ENCODE measurements at regions not wholly inside any gene's neighbourhood (a gene's known extent, or its start where the extent isn't known, plus 50 kb on each side); places are given as distances from the start of the nearest gene placed in this dataset.

DNA sequence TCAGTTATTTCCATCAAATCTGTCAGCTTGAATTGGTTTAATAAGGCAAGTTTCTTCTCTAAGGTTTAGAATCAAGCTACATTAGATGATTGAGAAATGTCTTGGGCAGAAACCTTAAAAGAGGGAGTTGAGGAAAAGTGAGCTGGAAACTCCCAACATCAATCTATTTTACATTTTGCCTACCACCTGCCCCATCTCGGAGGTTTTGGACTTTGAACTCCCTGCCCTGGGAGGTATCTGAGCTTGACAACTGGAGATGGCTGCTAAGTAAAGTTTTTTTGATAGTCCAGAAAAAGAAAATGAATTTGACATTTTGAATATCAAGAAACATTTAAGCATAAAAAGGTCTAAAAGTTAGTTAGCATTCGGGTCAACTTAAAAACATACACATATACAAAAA is 234.2 kb downstream of the NFKBIZ start:
- Histone ChIP-seq H3K27me3 (ENCODE audit: control insufficient read depth in 3 of 3, insufficient read depth in 3 of 3, low read length in 2 of 3) (no peaks in the 10 kb centered on the region), H3K36me3 (ENCODE audit: control insufficient read depth in 4 of 4, insufficient read depth in 4 of 4, low read length in 4 of 4) (no peaks in the 10 kb centered on the region), H3K4me1 (ENCODE audit: control insufficient read depth in 5 of 5, insufficient read depth in 5 of 5, low read length in 5 of 5) (peaks cover 0 to 21% (median 3%) of the 10 kb centered on the region in 5 donors), H3K27ac (ENCODE audit: low read depth in 1 of 2, low read length in 1 of 2) (no peak overlapping the region), H3K4me3 (no peak overlapping the region), H3K9me3 (ENCODE audit: control insufficient read depth in 4 of 4, insufficient read depth in 3 of 4, low read length in 3 of 4) (no peaks in the 10 kb centered on the region), H3K9ac (ENCODE audit: insufficient read depth in 1 of 2, low read length in 2 of 2) (no peak overlapping the region)
- TF ChIP-seq, protein P1, sequence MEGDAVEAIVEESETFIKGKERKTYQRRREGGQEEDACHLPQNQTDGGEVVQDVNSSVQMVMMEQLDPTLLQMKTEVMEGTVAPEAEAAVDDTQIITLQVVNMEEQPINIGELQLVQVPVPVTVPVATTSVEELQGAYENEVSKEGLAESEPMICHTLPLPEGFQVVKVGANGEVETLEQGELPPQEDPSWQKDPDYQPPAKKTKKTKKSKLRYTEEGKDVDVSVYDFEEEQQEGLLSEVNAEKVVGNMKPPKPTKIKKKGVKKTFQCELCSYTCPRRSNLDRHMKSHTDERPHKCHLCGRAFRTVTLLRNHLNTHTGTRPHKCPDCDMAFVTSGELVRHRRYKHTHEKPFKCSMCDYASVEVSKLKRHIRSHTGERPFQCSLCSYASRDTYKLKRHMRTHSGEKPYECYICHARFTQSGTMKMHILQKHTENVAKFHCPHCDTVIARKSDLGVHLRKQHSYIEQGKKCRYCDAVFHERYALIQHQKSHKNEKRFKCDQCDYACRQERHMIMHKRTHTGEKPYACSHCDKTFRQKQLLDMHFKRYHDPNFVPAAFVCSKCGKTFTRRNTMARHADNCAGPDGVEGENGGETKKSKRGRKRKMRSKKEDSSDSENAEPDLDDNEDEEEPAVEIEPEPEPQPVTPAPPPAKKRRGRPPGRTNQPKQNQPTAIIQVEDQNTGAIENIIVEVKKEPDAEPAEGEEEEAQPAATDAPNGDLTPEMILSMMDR (IDR thresholded peaks at IDR 0.05; ENCODE audit: control extremely low read depth, extremely low read depth) = no peak
- no peak for DNase-seq
- 94 to 100% methylated on average over 2 of the region's 2 CpGs for WGBS, 2 donors
- ATAC-seq (ENCODE audit: insufficient read depth, low FRiP score) = no peak

DNA sequence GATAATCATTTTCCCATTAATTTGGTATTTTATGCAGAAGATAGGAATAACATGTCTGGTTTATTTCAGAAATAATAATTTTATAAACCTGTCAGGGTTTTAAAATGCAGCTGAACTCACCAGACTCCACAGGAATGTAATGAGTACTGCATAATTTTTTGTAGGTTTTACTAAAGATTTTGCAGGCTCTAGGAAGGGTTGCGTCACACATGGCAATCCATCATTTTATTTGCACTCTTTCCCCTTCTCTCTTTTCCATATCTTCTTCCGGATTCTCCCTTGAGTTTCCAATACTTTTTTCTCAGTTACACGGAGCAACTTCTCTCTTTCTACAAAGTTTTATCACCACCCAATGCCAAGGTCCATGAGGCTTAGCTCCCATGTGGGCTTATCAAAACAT is 234.7 kb downstream of the NFKBIZ start:
- DNase-seq = peak in 2 of 3 donors; percentile 34 to 45
- Histone ChIP-seq H3K4me1 (ENCODE audit: control insufficient read depth in 5 of 5, insufficient read depth in 5 of 5, low read length in 5 of 5) (peaks cover 0 to 20% (median 3%) of the 10 kb centered on the region in 5 donors), H3K9ac (ENCODE audit: insufficient read depth in 1 of 2, low read length in 2 of 2) (no peak overlapping the region), H3K9me3 (ENCODE audit: control insufficient read depth in 4 of 4, insufficient read depth in 3 of 4, low read length in 3 of 4) (no peaks in the 10 kb centered on the region), H3K27ac (ENCODE audit: low read depth in 1 of 2, low read length in 1 of 2) (no peak overlapping the region), H3K36me3 (ENCODE audit: control insufficient read depth in 4 of 4, insufficient read depth in 4 of 4, low read length in 4 of 4) (no peaks in the 10 kb centered on the region), H3K4me3 (no peak overlapping the region), H3K27me3 (ENCODE audit: control insufficient read depth in 3 of 3, insufficient read depth in 3 of 3, low read length in 2 of 3) (no peaks in the 10 kb centered on the region)
- no peak for ATAC-seq (ENCODE audit: insufficient read depth, low FRiP score)
- 73 to 87% methylated on average over 3 of the region's 3 CpGs for WGBS, 2 donors
- TF ChIP-seq, protein P1 (IDR thresholded peaks at IDR 0.05; ENCODE audit: control extremely low read depth, extremely low read depth) = no peak

DNA sequence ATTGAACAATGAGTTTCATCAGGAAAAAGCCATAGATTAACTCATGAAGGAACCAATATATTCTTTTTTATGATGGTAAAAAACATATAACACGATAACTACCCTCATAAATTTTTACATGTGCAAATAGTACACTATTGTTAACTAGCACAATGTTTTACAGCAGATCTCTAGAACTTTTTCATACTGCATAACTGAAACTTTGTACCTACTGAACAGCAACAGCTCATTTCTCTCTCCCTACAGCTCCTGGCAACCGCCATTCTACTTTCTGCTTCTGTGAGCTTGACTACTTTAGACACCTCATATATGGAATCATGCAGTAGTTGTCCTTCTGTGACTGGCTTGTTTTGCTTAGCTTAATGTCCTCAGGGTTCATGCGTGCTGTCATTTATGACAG is 235.4 kb downstream of the NFKBIZ start:
- TF ChIP-seq, protein P1 (IDR thresholded peaks at IDR 0.05; ENCODE audit: control extremely low read depth, extremely low read depth) = no peak
- Histone ChIP-seq H3K27ac (ENCODE audit: low read depth in 1 of 2, low read length in 1 of 2) (no peak overlapping the region), H3K4me1 (ENCODE audit: control insufficient read depth in 5 of 5, insufficient read depth in 5 of 5, low read length in 5 of 5) (peaks cover 0 to 17% (median 3%) of the 10 kb centered on the region in 5 donors), H3K4me3 (no peak overlapping the region), H3K36me3 (ENCODE audit: control insufficient read depth in 4 of 4, insufficient read depth in 4 of 4, low read length in 4 of 4) (no peaks in the 10 kb centered on the region), H3K27me3 (ENCODE audit: control insufficient read depth in 3 of 3, insufficient read depth in 3 of 3, low read length in 2 of 3) (no peaks in the 10 kb centered on the region), H3K9me3 (ENCODE audit: control insufficient read depth in 4 of 4, insufficient read depth in 3 of 4, low read length in 3 of 4) (no peaks in the 10 kb centered on the region), H3K9ac (ENCODE audit: insufficient read depth in 1 of 2, low read length in 2 of 2) (no peak overlapping the region)
- no peak for DNase-seq
- 97 to 98% methylated on average over 3 of the region's 3 CpGs for WGBS, 2 donors
- ATAC-seq (ENCODE audit: insufficient read depth, low FRiP score) = no peak

All from lung (tissue), 11 donors.